Vagina (tissue), 2 donors: ENCODE measurements at regions not wholly inside any gene's neighbourhood (a gene's known extent, or its start where the extent isn't known, plus 50 kb on each side); places are given as distances from the start of the nearest gene placed in this dataset.
"Not testable (repeated sequence)": the region's sequence is repeated elsewhere in the genome, so short reads cannot be mapped to it uniquely, and the experiment has no call there.

Experiments used
- DNase-seq, 2 donors: peaks; one replicate each; pipeline ENCODE4 v3.0.0-alpha.2; 2017; ENCODE audit errors: extremely low spot score in 2 of 2
- H3K27ac ChIP-seq: fragments of 200-600 bp; sonication (generic); one replicate; pipeline ENCODE4 v1.5.1; 2019
- H3K27me3 ChIP-seq: fragments of 200-600 bp; sonication (generic); one replicate; pipeline ENCODE4 v1.5.1; 2019
- H3K36me3 ChIP-seq, 2 donors: fragments of 200-600 bp; sonication (generic); one replicate each; pipeline ENCODE4 v1.5.1; 2017 to 2019
- H3K4me1 ChIP-seq: fragments of 200-600 bp; sonication (generic); one replicate; pipeline ENCODE4 v1.5.1; 2019
- H3K4me3 ChIP-seq, 2 donors: fragments of 200-600 bp; sonication (generic); 1 replicate in 1 of 2; 2 replicates in 1 of 2; pipeline ENCODE4 v1.5.1; 2016 to 2019
- H3K9me3 ChIP-seq: fragments of 200-600 bp; sonication (generic); one replicate; pipeline ENCODE4 v1.5.1; 2019
- CTCF ChIP-seq, 3 experiments: fragments of 450-650 bp in 2 of 3; fragments of 200-600 bp in 1 of 3; sonication (generic) in 1 of 3; IDR thresholded peaks; one replicate each; pipeline ENCODE4 v1.5.1; 2017 to 2019; ENCODE audit warnings: antibody characterized with exemption in 3 of 3, mild to moderate bottlenecking in 2 of 3, moderate library complexity in 2 of 3
- POLR2A ChIP-seq, 2 donors: fragments of 450-650 bp; IDR thresholded peaks; one replicate each; pipeline ENCODE4 v1.6.1; 2017; ENCODE audit warnings: antibody characterized with exemption in 2 of 2, mild to moderate bottlenecking in 2 of 2, moderate library complexity in 2 of 2
- POLR2AphosphoS5 ChIP-seq, 2 donors: sonication (generic); formaldehyde crosslinking; IDR thresholded peaks; one replicate each; pipeline ENCODE4 v1.9.0; 2017; ENCODE audit warnings: antibody characterized with exemption in 2 of 2, mild to moderate bottlenecking in 2 of 2, low read depth in 1 of 2; ENCODE audit not compliant: insufficient read depth in 1 of 2
- intact Hi-C: fragments of 100-400 bp; cut with DNase I; formaldehyde crosslinking; loops from one replicate; pipeline ENCODE4 v1.15.1; 2023

DNA sequence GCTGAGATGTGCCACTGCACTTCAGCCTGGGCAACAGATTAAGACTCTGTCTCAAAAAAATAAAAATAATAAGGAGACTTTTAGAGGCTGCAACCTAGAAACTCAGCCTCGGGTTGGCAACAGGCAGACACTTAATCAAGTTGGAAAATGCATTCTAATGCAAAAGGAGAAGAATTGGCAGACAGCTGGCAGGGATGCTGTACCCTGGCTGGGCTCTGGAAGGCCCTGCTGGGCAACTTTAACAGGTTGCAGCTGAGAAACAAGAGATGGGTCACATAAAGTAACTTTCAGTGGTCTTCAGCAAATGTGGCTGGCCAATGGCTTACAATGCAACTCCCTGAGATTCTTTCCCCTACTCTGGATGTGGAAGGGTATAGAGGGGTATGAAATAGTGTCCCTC lies 1225.7 kb downstream of the TYW1 start:
- DNase-seq = no peak
- H3K27me3 ChIP-seq = no peaks in the 10 kb centered on the region
- intact Hi-C loops = no loop called here
- no peaks in the 10 kb centered on the region for H3K9me3 ChIP-seq
- H3K27ac ChIP-seq = no peak overlapping the region
- TF ChIP-seq CTCF (IDR thresholded peaks at IDR 0.05) (no peak), POLR2A (IDR thresholded peaks at IDR 0.05) (no peak), POLR2AphosphoS5 (IDR thresholded peaks at IDR 0.05; ENCODE audit: insufficient read depth in 1 of 2, low read depth in 1 of 2) (no peak)
- no peak overlapping the region for H3K4me3 ChIP-seq
- peaks cover 10% of the 10 kb centered on the region for H3K4me1 ChIP-seq
- no peaks in the 10 kb centered on the region for H3K36me3 ChIP-seq

DNA sequence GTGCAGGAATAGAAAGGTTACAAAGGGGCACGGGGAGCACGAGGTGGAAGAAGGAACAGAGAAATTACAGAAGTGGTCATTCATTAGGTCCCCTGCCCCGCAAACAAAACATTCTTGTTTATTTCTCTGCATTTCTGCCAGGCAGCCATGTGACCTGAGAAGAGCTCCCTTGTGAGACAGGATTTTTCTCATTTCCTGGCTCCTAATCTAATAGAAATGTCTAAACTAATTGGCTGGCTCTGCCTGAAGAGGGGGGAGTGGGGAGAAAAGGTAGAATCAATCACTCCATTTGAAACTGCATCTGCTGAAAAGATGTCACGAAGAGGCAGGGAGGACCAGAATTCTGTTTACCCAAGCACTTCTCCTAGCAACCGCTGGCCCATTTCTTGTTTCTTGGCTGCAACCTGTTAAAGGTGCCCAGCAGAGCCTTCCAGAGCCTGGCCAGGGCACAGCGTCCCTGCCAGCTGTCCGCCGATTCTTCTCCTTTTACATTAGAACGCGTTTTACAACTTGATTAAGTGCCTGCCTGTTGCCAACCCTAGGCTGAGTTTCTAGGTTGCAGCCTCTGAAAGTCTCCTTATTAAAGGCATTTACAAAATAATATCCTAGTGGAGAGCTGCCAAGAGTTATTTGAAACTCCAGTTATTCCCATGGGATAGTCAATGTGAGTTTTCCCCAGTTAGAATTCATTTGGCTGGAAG lies 1227.6 kb downstream of the TYW1 start:
- Histone ChIP-seq H3K36me3 (no peaks in the 10 kb centered on the region), H3K27me3 (no peaks in the 10 kb centered on the region), H3K27ac (no peak overlapping the region), H3K9me3 (no peaks in the 10 kb centered on the region), H3K4me1 (peaks cover 10% of the 10 kb centered on the region), H3K4me3 (no peak overlapping the region)
- TF ChIP-seq POLR2A (IDR thresholded peaks at IDR 0.05) (no peak), CTCF (IDR thresholded peaks at IDR 0.05) (no peak), POLR2AphosphoS5 (IDR thresholded peaks at IDR 0.05; ENCODE audit: insufficient read depth in 1 of 2, low read depth in 1 of 2) (no peak)
- intact Hi-C loops = no loop called here
- no peak for DNase-seq

- intact Hi-C loops, H3K27ac ChIP-seq, DNase-seq, H3K4me1 ChIP-seq, H3K36me3 ChIP-seq, H3K27me3 ChIP-seq, H3K4me3 ChIP-seq, H3K9me3 ChIP-seq: not testable (repeated sequence)
These were observed 1234.4 kb downstream of the TYW1 start for GRCh38 chr7:68231011-68231410.

- Histone ChIP-seq H3K4me3 (no peak overlapping the region), H3K4me1 (no peaks in the 10 kb centered on the region), H3K36me3 (no peaks in the 10 kb centered on the region), H3K27ac (no peak overlapping the region), H3K27me3 (no peaks in the 10 kb centered on the region), H3K9me3 (no peaks in the 10 kb centered on the region)
- TF ChIP-seq CTCF (IDR thresholded peaks at IDR 0.05) (no peak), POLR2AphosphoS5 (IDR thresholded peaks at IDR 0.05; ENCODE audit: insufficient read depth in 1 of 2, low read depth in 1 of 2) (no peak), POLR2A (IDR thresholded peaks at IDR 0.05) (no peak)
- intact Hi-C loops = no loop called here
- DNase-seq = no peak
These were observed 1239.3 kb downstream of the TYW1 start for GRCh38 chr7:68235937-68236336.

GRCh38 chr7:68238204-68238805 lies 1241.7 kb downstream of the TYW1 start:
- H3K36me3 ChIP-seq = no peaks in the 10 kb centered on the region
- no peaks in the 10 kb centered on the region for H3K9me3 ChIP-seq
- H3K4me3 ChIP-seq = no peak overlapping the region
- H3K4me1 ChIP-seq = no peaks in the 10 kb centered on the region
- intact Hi-C loops = no loop called here
- no peak for TF ChIP-seq POLR2A (IDR thresholded peaks at IDR 0.05)
- no peak overlapping the region for H3K27ac ChIP-seq
- DNase-seq = no peak
- H3K27me3 ChIP-seq = no peaks in the 10 kb centered on the region

DNA sequence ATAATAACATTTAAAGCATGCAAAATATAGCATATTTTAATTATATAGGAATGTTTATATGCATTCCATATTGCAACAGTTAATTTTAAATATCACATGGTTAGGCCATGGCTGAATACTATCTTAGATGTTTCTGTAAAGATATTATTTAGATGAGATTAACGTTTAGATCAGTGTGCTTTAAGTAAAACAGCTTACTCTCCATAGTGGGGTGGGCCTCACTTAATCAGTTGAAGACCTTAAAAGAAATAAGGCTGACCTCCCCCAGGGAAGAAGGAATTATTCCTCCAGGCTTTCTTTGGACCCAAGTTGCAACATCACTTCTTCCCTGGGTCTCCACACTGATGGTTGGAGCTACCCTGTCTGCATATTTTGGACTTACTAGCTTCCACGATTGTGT lies 1246.5 kb downstream of the TYW1 start:
- no peaks in the 10 kb centered on the region for H3K36me3 ChIP-seq
- intact Hi-C loops = no loop called here
- H3K4me1 ChIP-seq = no peaks in the 10 kb centered on the region
- no peaks in the 10 kb centered on the region for H3K9me3 ChIP-seq
- no peaks in the 10 kb centered on the region for H3K27me3 ChIP-seq
- no peak for TF ChIP-seq POLR2A (IDR thresholded peaks at IDR 0.05)
- TF ChIP-seq CTCF (IDR thresholded peaks at IDR 0.05) = no peak
- no peak for TF ChIP-seq POLR2AphosphoS5 (IDR thresholded peaks at IDR 0.05; ENCODE audit: insufficient read depth in 1 of 2, low read depth in 1 of 2)
- no peak for DNase-seq
- H3K27ac ChIP-seq = no peak overlapping the region
- H3K4me3 ChIP-seq = no peak overlapping the region
